ENCODE measurements at regions not wholly inside any gene's neighbourhood (a gene's known extent, or its start where the extent isn't known, plus 50 kb on each side); places are given as distances from the start of the nearest gene placed in this dataset.
"Not testable (repeated sequence)": the region's sequence is repeated elsewhere in the genome, so short reads cannot be mapped to it uniquely, and the experiment has no call there.

- no peak for DNase-seq (ENCODE audit: low read depth)
Measured at GRCh38 chr7:4523873-4524272, 158.2 kb upstream of the FOXK1 start.

GRCh38 chr7:4525884-4526283 is 156.2 kb upstream of the FOXK1 start:
- peak; percentile 32 for DNase-seq (ENCODE audit: low read depth)

- peak; percentile 40 for DNase-seq (ENCODE audit: low read depth)
Measured at GRCh38 chr7:4527988-4528636, 154.0 kb upstream of the FOXK1 start.

- no peak for DNase-seq (ENCODE audit: low read depth)
Measured at GRCh38 chr7:4531236-4531635, 150.9 kb upstream of the FOXK1 start.

GRCh38 chr7:4533339-4533738 is 148.8 kb upstream of the FOXK1 start:
- DNase-seq (ENCODE audit: low read depth): peak; percentile 32

- no peak for DNase-seq (ENCODE audit: low read depth)
Measured at GRCh38 chr7:4549681-4550080, 132.4 kb upstream of the FOXK1 start.

- no peak for DNase-seq (ENCODE audit: low read depth)
Measured at GRCh38 chr7:4550117-4550516, 132.0 kb upstream of the FOXK1 start.

GRCh38 chr7:4552985-4553384 is 129.1 kb upstream of the FOXK1 start:
- DNase-seq (ENCODE audit: low read depth): no peak

- peak; percentile 22 for DNase-seq (ENCODE audit: low read depth)
Measured at GRCh38 chr7:4556868-4557793, 125.0 kb upstream of the FOXK1 start.

GRCh38 chr7:4561795-4562194 is 120.3 kb upstream of the FOXK1 start:
- DNase-seq (ENCODE audit: low read depth): no peak

GRCh38 chr7:4566714-4567113 is 115.4 kb upstream of the FOXK1 start:
- no peak for DNase-seq (ENCODE audit: low read depth)

- DNase-seq (ENCODE audit: low read depth): no peak
Measured at GRCh38 chr7:4574851-4575250, 107.2 kb upstream of the FOXK1 start.

- DNase-seq (ENCODE audit: low read depth): no peak
Measured at GRCh38 chr7:4575254-4575653, 106.8 kb upstream of the FOXK1 start.

- no peak for DNase-seq (ENCODE audit: low read depth)
Measured at GRCh38 chr7:4602905-4603842, 78.9 kb upstream of the FOXK1 start.

- DNase-seq (ENCODE audit: low read depth): no peak
Measured at GRCh38 chr7:4603843-4604231, 78.3 kb upstream of the FOXK1 start.

- DNase-seq (ENCODE audit: low read depth): no peak
Measured at GRCh38 chr7:4604456-4604940, 77.6 kb upstream of the FOXK1 start.

- DNase-seq (ENCODE audit: low read depth): peak; percentile 61
Measured at GRCh38 chr7:4606797-4607196, 75.3 kb upstream of the FOXK1 start.

- no peak for DNase-seq (ENCODE audit: low read depth)
Measured at GRCh38 chr7:4607311-4607729, 74.8 kb upstream of the FOXK1 start.

GRCh38 chr7:4609576-4609975 is 72.5 kb upstream of the FOXK1 start:
- not testable (repeated sequence) for DNase-seq (ENCODE audit: low read depth)

GRCh38 chr7:4610768-4611467 is 71.2 kb upstream of the FOXK1 start:
- peak; percentile 65 for DNase-seq (ENCODE audit: low read depth)

- no peak for DNase-seq (ENCODE audit: low read depth)
Measured at GRCh38 chr7:4612237-4612636, 69.9 kb upstream of the FOXK1 start.

All from Daoy (cell line).